ENCODE measurements at regions not wholly inside any gene's neighbourhood (a gene's known extent, or its start where the extent isn't known, plus 50 kb on each side); places are given as distances from the start of the nearest gene placed in this dataset.

DNA sequence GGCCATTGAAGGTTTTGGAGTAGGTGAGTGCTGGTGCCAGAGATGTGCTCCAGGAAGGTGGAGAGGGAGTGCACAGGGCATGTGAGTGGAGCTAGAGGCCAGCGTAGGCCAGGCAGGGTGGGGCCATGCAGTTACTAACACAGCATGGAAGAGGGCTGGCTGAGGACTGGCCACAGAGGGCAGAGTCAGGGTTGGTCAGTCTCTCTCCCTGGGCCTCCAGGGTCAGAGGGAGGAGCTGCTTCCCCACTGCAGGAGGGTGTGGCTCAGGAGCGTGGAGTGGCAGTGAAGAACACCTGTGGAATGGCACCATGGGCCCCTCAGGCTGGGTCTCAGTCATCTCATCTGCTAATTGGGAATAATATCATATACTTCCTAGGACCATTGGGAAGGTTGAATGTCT is 167.7 kb downstream of the MACROH2A1 start:
- Histone ChIP-seq H3K4me1 (peaks cover 38 to 96% (median 63%) of the 10 kb centered on the region in 3 donors), H3K27me3 (no peaks in the 10 kb centered on the region), H3K27ac (peak overlapping the region; percentile 86 to 90 (median 88)), H3K9me3 (no peaks in the 10 kb centered on the region), H3K36me3 (no peaks in the 10 kb centered on the region), H3K4me3 (no peak overlapping the region)
- 50% methylated on average over 1 to 2 of the region's 2 CpGs for WGBS, 2 donors
- no peak for DNase-seq
- no peak for TF ChIP-seq POLR2A (IDR thresholded peaks at IDR 0.05)
- TF ChIP-seq, protein P1, sequence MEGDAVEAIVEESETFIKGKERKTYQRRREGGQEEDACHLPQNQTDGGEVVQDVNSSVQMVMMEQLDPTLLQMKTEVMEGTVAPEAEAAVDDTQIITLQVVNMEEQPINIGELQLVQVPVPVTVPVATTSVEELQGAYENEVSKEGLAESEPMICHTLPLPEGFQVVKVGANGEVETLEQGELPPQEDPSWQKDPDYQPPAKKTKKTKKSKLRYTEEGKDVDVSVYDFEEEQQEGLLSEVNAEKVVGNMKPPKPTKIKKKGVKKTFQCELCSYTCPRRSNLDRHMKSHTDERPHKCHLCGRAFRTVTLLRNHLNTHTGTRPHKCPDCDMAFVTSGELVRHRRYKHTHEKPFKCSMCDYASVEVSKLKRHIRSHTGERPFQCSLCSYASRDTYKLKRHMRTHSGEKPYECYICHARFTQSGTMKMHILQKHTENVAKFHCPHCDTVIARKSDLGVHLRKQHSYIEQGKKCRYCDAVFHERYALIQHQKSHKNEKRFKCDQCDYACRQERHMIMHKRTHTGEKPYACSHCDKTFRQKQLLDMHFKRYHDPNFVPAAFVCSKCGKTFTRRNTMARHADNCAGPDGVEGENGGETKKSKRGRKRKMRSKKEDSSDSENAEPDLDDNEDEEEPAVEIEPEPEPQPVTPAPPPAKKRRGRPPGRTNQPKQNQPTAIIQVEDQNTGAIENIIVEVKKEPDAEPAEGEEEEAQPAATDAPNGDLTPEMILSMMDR (IDR thresholded peaks at IDR 0.05) = no peak
- intact Hi-C loops (cut with DNase I) = no loop called here

DNA sequence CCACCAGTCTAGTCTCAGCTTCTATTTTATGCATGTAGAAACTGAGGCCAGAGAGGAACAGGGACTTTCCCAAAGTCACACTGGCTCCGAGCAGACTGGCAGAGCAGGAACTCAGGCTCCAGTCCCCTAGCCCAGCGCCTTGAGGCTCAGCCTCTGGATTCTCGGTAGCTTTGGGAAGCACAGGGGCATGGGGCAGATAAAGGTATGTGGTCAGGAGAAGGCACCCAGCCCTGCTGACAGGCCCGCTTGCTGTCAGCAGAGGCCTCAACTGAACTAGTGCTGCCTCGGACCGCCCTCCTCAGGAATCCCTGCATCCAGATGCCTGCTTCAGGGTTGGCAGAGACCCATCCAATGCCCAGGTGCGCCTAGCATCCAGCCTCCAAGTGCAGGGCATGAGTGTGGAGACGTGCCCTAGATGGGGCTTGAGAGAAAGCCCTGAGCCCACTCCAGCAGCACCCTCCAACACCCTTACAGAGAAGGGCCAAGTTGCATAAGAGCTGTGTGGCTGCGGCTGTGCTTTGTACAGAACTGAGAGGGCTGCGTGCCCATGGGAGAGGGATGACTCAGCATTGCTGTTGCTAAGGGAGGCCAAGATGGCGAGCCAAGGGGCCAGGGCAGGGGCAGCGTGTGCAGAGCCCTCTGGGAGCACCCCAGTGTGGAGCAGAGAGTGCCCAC is 168.6 kb downstream of the MACROH2A1 start:
- no peak overlapping the region for H3K4me3 ChIP-seq
- no peaks in the 10 kb centered on the region for H3K36me3 ChIP-seq
- WGBS, 2 donors = 20 to 32% methylated on average over 1 to 5 of the region's 12 CpGs
- TF ChIP-seq, protein P1 (IDR thresholded peaks at IDR 0.05) = no peak
- TF ChIP-seq POLR2A (IDR thresholded peaks at IDR 0.05) = no peak
- intact Hi-C loops (cut with DNase I) = no loop called here
- no peaks in the 10 kb centered on the region for H3K27me3 ChIP-seq
- H3K27ac ChIP-seq = peak overlapping the region; percentile 86 to 90 (median 88)
- no peak for DNase-seq
- H3K4me1 ChIP-seq = peaks cover 38 to 96% (median 69%) of the 10 kb centered on the region in 3 donors
- no peaks in the 10 kb centered on the region for H3K9me3 ChIP-seq

DNA sequence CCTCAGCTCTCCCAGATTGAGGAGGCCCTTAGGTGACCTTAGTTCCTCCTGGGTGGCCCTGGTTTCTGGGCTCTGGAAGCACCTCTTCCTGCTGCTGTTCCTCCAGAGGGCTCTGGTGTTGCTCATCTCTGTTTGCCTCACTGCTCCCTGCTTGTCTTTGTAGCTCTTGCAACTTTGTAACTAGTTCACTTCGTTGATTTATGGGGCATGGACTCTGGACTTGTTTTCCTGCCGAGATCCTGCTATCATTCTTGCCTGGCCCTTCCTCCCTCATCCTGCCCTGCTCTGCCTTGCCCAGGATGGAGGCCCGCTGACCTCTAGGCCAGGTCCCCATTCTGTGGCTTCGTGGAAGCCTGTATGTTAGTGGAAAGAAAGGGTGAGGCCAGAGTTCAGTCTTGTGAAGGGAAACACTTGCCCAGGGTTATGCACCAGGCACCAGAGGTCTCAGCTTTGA is 169.3 kb downstream of the MACROH2A1 start:
- H3K27ac ChIP-seq = peak overlapping the region; percentile 86 to 90 (median 88)
- 32 to 35% methylated on average over 2 to 4 of the region's 4 CpGs for WGBS, 2 donors

DNA sequence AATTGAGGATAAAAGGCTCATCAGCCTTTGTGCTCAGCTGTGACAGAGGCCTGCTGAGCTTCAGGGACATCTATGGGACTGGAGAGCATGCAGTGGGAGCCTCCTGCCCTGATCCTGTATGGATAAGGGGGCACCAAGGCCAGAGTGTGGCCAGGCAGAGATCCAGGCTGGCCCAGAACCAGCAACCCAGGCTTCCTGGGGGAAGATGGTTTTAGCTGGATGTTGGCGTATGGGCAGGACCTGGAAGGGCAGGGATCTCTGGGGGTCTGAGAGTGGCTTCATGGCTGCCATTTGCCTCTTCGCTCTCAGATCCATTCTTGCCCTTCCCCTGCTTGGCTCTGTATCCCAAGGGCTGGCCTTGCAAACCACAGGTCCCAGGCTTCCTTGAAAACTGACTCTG is 169.9 kb downstream of the MACROH2A1 start:
- WGBS, 2 donors = 88 to 100% methylated on average over 2 of the region's 2 CpGs
- H3K4me3 ChIP-seq = no peak overlapping the region
- peak overlapping the region; percentile 86 to 90 (median 88) for H3K27ac ChIP-seq
- no peaks in the 10 kb centered on the region for H3K9me3 ChIP-seq
- no peaks in the 10 kb centered on the region for H3K27me3 ChIP-seq
- H3K4me1 ChIP-seq = peaks cover 39 to 96% (median 67%) of the 10 kb centered on the region in 3 donors
- intact Hi-C loops (cut with DNase I) = no loop called here
- TF ChIP-seq, protein P1 (IDR thresholded peaks at IDR 0.05) = no peak
- no peak for TF ChIP-seq POLR2A (IDR thresholded peaks at IDR 0.05)
- H3K36me3 ChIP-seq = no peaks in the 10 kb centered on the region
- DNase-seq = no peak

More for the DNA sequence above, 169.3 kb downstream of the MACROH2A1 start:
- DNase-seq = no peak
- no peaks in the 10 kb centered on the region for H3K27me3 ChIP-seq
- no peak overlapping the region for H3K4me3 ChIP-seq
- intact Hi-C loops (cut with DNase I) = no loop called here
- H3K9me3 ChIP-seq = no peaks in the 10 kb centered on the region
- H3K4me1 ChIP-seq = peaks cover 38 to 96% (median 67%) of the 10 kb centered on the region in 3 donors
- H3K36me3 ChIP-seq = no peaks in the 10 kb centered on the region
- no peak for TF ChIP-seq POLR2A (IDR thresholded peaks at IDR 0.05)
- TF ChIP-seq, protein P1 (IDR thresholded peaks at IDR 0.05) = no peak

DNA sequence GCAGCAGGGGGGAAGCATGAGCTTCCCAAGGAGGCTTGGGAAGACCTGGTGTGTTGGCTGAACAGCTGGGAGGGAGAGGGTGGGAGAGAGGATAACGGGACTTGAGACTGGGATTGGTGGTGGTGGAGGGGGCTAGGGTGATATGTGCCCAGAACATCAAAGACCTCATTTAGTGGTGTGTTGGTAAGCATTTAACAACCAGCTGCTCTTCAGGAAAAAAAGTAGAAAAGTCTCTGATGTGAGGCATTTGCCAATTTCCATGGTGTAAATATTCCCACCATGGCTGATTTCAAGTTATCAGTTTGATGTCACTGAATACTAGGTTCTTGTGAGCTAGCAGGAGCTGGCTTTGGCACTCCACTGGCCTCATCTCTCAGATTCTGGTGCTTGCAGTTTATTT is 170.8 kb downstream of the MACROH2A1 start:
- Histone ChIP-seq H3K27me3 (no peaks in the 10 kb centered on the region), H3K36me3 (no peaks in the 10 kb centered on the region), H3K27ac (peak overlapping the region in 1 of 4 donors; percentile 90), H3K4me1 (peaks cover 48 to 96% (median 71%) of the 10 kb centered on the region in 3 donors), H3K4me3 (no peak overlapping the region), H3K9me3 (no peaks in the 10 kb centered on the region)
- WGBS, 2 donors = 80 to 93% methylated on average over 1 of the region's 1 CpG
- no peak for TF ChIP-seq POLR2A (IDR thresholded peaks at IDR 0.05)
- TF ChIP-seq, protein P1 (IDR thresholded peaks at IDR 0.05) = no peak
- intact Hi-C loops (cut with DNase I) = no loop called here
- no peak for DNase-seq

Data from esophagus squamous epithelium (tissue), 5 donors.